NCI-H1092 treated with DMSO at 0.1 percent for 48 hours (cell line): ENCODE measurements at regions not wholly inside any gene's neighbourhood (a gene's known extent, or its start where the extent isn't known, plus 50 kb on each side); places are given as distances from the start of the nearest gene placed in this dataset.

Experiments used
- DNase-seq: peaks from one replicate; lab custom pipeline; 2025; lab: John Stamatoyannopoulos, UW

DNA sequence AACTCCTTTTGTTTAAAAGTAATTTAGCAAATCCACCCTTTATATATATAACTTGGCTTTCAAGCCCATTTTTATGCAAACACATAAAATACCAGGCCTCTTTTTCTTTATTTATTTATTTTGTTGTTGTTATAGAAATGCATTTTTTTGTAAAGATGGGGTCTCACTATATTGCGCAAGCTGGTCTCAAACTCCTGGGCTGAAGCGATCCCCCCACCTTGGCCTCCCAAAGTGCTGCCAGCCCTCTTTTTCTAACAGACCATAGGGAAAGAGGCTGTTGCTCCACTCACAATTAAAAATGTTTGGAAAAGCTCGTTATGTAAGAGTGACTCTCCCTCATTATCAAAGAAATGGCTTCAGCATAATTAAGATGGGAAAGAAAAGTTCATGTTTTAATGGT is 440.9 kb downstream of the HACE1 start:
- no peak for DNase-seq

DNA sequence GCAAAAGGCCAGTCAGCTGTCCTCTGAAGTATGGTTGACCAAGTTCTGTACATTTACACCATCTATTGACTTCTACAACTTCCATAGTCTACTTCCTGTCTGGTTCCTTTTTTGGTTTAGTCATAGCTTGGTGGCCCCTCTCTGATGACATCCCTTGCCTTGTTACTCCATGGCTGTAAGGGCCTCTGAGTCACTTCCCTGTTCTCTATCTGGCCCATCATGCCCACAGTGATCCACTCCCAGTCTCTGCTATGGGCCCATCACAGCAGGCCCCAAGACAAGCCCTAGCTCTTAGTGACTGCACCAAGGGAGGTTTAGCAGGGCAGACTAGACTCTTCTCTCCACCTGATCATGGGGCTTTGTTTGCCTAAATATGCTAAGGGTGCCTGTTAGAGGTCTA is 441.6 kb downstream of the HACE1 start:
- no peak for DNase-seq

DNA sequence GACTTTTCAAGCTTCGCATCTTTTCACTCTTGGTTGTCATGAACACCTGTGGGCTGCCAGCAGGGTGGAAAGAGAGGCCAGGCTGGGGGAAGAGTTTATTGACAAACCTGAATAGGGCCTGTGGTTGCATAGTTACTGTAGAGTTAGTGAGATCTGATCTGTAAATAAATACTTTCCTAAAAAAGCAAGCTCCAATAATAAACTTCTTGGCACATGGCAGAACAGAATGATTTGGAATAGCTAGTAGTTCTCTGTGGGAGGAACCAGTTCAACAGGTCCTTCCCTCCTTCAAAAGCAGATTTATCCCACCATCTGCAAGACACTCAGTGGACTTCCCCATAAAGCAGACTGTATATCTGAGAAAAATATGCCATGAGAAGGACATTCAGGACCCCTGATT is 445.0 kb downstream of the HACE1 start:
- DNase-seq, result no peak

DNA sequence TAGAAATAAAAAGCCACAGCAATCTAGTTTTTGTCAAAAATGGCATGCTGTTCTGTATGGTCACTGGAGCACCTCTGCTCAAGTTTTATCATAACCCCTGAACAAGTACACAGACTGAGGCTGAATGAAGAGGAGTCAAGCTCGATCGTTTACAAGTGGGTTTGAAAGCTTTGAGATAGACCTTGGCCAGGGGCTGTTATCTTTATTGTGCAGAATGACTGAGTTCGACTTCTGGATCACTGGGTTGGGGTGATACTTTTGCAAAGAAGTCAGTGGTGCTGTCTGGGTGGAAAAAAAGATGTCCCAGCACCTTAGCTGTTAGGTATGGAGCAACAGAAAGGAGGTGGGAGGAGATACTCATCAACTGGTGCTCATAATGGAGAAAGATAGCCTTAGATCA is 446.0 kb downstream of the HACE1 start:
- DNase-seq, result no peak

DNA sequence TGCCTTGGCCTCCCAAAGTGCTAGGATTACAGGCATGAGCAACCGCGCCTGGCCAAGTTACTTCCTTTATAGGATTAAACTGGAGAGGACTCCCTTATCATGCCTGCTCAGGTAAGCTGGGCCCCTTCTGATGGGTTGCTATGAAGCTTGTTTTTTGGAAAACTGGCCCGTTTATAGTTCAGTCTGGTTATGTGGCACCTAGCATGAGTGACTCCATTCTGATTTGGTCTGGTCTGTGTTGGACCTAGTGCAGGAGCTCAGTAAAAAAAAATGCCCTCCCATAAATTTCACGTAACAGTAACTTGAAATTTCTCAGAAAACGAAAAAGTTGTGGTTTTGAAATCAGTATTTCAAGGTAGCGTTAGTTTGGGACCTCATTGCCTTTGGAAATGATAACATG is 448.4 kb downstream of the HACE1 start:
- no peak for DNase-seq

DNA sequence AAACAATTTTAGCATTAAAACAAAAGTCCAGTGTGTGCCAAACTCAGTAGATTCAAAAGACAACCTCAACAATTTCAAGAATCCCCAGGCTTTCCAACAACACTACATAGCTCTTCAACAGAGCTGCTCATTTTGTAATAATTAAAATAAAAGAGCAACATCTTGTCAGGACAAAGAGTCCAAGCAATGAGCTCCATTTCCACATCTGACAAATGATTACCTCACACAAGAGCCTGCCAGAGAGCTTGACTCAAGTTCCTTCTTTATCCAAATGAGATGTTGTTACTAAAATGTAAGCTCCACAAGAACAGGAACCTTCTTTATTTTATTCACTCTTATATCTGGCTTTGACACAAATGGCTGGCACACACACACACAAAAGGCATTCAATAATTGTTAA is 449.8 kb downstream of the HACE1 start:
- no peak for DNase-seq

DNA sequence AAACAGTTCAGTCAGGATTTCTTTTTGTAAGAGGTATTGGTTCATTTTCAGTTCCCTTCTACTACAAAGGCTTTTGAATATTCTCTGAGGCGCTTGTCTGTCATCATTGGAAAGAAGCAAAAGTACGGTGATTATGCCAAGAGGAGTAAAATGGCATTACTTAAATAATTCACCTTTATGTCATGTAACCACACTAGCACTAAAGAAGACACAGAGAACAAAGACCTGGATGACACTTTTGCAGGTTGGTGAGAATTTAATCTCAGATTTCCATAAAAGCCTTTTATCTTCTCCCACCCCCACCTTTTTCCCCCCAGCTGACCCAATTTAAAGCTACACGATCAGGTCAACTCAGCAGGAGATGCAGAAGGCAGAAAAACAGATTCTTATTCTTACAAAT is 451.8 kb downstream of the HACE1 start:
- no peak for DNase-seq

DNA sequence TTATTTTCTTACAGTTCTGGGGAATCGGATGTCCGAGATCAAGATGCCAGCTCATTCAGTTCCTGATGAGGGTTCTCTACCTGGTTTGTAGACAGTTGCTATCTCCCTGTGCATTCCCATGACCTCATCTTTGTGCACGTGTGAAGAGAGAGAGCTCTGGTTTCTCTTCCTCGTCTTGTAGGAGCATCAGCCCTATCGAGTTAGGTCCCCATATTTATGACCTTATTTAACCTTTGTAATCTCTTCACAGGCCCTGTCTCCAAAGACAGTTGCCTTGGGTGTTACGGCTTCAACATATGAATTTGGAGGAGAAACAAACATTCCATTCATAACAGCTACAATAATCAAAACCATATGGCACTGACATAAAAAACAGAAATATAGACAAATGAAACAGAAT is 455.3 kb downstream of the HACE1 start:
- no peak for DNase-seq

DNA sequence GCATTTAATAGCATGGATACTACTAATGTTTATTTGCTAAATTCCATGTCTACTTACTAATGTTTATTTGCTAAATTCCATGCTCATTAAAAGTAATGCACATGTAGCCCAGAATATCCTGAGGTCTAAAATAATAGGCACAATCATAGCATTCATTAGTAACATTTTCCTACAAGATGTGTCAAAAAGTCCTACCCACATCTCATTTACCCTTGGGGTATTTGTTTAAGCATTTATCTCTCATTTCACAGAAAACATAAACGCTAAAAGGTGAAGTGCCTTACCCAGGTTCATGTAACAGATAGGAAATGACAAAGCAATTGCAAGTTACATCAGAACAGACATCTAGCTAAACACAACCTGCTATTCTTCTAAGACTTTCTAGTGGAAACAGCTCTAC is 457.1 kb downstream of the HACE1 start:
- DNase-seq, result no peak

DNA sequence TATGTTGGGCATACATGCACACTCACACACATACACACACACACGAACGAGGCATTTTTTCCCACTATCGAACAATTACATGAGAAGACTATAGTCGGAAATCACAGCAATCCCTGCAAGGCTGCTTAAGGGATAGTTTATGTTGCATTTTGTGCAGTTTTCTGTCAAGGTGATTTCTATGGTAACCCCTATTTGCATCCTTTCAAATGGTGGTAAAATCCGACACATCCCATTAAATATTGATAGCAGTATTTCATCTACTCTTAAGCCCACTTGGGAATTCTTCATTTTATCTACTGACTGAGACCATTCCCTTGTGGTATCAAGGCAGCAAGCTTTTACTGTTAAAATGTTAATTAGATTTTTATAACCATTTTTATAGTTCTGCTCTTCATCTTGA is 457.8 kb downstream of the HACE1 start:
- DNase-seq, result no peak

DNA sequence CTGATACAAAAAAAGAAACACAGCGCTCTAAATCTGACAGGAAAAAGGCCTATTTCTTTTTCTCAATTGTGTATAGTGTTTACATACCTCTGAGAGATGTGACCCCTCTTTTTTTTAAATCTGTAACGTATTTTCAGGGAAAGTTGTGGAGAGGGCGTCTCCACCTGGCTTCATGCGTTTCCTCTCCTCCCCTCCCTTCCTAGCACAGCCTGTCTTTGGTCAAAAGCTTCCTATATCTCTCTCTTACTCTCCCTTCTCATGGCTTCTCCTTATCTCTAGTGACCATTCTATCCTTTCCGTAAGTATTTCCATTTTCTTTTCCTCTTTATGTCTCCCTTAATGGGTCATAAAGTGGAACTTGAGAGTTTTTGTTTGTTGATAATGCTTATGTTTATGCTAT is 458.9 kb downstream of the HACE1 start:
- DNase-seq, result no peak

DNA sequence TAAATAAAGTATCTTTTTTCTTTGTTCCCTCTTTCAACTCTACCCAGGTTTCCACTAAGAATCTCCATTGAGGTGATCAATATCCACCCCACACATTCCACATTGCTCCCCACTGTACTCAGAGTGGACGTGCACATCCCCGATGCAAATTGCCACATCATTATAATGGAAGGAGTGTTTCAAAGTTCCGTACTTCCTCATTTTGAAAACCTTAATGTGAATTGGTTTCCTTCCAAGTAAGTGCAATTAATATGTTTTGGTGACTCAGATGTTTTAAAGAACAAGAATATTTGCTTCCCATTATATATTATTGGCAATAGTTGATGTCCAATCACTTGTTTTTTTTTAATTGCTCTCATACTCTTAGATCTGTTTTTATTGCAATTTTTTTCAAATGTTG is 463.6 kb downstream of the HACE1 start:
- DNase-seq, result no peak

DNA sequence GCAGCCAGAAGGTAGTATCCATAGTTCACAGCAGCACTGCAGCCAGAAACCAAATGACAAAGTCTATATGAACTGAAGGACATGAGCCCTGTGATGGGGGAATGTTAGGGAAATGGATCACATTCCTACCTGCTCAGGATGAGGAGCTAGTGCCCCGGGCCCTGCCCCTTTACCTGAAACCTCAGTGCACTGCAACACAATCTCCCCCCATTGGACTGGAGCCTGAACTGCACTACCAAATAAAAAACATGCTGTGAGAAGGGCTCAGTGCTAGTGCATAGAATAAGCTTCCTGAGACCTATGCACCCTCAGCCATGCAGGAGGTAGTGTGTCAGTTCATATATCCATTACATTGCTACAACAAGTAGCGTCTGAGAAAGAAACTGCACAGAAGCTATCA is 477.8 kb downstream of the HACE1 start:
- DNase-seq, result no peak

DNA sequence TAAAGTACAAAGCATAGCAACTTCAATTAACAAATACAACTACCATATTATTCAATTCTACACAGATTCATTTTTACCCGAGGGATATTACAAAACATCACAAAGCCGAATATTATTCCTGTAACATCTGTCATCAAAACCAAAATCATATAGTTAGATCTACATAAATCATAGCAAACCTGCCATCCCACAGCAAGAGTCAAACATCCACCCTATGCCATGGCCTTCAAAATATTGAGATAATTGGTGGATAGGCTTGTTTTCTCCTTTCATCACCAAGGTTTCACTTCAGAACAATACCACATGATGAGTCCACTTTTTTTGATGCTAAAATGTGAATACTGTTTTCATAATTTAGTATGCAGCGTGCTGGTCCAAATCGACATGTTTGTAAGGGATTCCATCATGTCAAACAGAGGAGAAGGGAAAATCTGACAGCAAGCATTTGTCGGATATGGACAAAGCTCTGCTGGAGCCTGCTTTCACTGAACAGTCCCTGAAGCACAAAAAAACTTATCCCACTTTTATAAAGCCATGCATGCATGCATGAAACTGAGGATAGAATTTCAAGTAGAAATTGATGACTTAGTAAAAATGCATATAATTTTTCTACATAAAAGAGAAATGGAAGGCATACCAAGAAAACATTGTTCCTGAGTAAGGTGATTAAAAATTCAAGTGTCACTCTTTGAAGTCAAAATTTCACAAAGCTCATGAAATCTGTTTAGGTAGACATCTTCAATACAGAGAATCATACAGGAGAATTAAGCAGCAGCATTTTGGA is 494.1 kb downstream of the HACE1 start:
- DNase-seq, result no peak

DNA sequence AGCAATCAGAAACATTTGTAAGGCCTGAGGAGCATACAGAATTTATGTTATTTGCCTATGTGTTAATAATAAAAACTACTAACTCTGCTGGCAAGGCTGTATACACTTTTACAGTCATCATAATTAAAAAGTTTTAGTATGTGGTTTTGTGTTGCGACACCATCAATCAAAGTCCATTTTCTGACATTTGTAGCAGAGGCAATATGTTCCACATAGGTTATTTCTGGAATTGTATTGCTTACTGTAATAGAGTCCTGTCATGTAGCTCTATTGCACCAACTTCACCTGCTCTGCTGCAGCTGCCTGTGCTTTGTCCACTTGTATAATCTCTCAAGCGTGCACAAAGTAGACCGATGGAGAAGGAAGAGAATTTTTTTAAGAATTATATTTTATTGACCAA is 501.8 kb downstream of the HACE1 start:
- DNase-seq, result no peak

DNA sequence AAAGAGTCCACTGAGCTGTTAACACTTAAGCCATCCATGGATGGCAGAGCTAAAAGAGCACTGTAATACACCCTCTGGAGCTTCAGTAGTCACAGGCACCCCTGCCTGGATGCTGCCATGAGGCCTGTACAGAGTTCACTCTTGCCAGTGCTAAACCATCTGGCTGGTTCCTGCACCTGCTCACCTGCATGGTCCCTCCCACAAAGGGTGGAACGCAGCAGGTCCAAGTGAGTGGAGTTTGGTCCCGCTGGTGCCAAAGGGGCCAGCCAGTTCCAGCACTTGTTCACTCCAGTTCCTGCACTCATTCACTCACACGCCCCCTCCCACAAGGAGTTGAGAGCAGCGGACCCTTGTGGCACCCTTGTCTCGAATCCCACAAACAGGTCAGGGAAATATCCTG is 503.5 kb downstream of the HACE1 start:
- DNase-seq, result no peak

DNA sequence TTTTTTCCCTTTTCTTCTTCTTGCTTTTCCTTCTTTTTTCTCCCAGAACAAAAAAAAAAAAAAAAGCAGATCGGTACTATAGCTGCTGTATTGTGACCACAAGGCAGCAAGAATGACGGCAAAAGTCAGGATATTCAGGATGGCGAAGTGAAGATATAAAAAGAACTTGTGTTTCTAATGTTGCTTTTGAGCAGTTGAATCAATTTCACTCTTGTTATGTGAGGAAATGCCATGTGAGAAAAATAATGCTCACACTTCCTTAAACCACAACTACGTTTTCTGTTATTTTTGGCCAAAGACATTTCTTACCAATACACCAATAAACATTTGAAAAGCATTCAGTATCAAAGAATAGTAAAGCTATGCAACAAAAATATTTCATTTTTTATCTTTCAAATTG is 510.5 kb downstream of the HACE1 start:
- DNase-seq, result no peak

DNA sequence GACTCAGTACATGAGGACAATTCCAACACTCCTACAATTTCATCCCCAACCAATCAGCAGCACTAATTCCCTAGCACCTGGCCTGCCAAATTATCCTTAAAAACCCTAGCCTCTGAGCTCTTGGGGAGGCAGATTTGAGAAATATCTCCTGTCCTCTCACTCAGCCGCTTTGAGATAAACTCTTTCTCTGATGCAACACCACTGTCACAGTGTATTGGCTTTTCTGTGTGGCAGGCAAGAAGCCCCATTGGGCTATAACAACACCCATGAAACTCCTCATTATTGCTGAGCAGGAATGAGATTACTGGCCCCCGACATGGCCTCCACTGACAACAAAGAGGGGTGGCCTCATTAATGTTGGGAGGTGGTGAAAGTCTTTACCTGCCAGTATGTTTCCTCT is 515.5 kb downstream of the HACE1 start:
- no peak for DNase-seq

DNA sequence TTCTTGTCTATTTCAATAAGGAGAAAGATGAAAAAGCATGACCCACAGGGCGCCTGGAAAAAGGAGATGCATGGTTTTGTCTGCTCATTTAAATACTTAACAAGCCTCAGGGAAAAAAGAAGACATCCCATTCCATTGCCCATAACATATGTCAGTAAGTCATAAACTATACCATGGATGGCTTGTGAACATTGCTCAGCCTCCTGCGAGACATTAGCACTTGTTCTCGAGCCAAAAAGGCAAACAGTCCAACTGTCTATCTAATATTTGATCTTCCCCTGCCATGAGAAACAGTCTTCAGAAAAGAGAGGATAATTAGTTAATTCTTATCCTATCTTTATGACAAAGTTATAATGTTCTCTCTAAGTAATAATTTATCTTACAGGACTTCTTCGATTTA is 527.4 kb downstream of the HACE1 start:
- DNase-seq, result no peak

DNA sequence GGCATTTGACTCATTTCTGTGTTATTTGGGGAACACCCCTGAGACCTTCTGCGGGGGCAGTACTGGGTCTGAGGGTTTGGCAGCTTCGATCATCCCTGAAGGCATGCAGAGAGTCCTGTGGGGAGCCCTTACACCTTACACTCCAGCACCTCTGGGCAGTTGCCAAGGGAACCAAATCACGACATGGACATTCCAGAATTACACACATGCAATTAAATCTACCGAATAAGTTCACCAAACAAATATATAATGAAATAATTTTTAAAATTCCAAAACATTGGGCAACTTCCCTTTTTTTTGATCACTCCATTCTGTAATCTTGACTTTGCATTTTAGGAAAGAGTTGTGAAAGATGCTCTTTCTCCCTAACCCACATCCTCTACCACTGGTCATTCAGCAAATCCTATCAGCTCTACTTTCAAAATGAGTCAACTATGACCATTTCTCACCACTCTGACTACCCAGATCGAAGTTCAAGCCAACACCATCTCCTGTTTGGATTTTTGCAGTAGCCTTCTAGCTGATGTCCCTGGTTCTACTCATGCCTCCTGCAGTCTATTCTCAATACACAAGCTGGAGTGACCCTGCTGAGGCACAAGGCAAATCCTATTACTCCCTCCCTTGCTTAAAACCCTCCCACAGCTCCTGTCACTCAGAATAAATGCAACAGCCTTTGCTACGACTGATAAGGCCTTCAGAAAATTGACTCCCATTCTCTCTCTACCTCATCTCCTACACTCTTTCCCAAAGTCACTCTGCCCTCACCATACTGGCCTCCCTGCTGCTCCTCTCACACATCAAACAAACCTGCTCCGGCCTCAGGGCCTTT is 533.3 kb downstream of the HACE1 start:
- DNase-seq, result no peak

DNA sequence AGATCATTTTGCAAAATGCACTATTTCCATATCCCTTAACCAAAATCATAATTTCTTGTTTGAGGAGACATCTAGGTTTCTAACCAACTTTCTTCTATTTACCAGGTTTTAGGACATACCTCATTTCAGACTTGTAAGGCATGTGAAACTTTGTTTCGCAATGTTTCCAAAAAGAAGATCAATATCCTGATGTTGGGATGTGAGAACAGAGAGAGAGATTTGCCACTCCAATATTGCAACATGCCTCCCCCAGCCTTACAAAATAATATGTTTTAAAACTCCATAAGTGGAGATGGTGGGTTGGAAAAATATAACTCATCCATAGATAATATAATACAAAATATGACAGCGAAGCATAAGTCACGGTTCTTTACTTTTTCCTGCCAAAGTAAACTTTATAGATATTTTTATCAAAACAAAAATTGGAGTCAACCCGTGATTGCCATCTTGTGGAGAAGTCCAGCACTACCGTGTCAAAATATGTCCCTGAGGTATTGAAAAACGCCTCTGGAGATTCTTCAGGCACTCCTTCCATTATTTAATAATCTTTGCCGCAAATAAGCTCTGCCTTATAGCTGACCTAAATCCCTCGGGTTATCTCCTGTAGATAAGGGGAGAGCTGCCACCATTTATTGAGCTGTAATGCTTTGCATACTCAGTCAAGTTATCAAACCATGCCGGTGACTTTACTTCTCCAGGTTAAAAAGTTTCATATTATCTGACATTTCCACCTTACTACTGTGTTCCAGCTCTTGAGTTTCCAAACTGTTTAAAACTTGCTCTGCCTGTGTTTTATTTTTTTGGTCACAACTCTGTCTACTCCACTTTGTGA is 534.2 kb downstream of the HACE1 start:
- peak; percentile 9 for DNase-seq

DNA sequence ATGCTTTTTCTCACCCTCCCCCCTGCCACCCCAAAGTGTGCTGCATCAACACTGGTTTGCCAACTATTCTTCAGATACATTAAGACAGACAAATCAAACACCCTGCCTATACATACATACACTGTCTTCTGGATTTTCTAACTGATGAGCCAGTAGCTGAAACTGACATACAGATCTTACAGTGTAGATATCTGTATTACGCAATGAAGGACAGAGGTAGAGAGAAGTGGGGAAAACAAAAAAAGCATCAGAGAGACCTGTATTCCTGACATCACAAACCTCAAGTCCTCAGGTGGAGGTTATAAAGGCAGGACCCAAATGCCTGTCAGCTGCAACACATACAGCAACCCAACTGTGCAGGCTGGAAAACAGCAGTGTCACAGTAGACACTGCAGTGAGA is 535.4 kb downstream of the HACE1 start:
- DNase-seq, result no peak

DNA sequence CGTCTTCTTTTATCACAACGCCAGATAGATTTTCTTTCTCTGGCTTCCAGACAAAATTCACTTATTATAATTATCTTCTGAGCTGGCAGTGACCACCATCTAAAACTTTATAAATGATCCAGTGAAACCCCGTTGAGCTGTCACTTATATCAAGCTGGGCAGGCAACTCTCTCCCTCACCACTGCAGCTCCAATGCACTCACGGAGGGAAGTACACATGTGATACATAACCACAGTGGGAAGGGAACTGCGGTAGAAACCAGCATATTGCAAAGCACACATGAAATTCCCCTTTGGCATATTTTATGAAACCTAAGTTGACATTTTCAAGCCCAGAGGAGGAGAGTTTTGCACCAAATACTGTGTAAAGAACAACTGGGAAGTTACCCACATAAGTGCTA is 536.9 kb downstream of the HACE1 start:
- DNase-seq, result no peak
